GM12878 (cell line): ENCODE measurements at regions not wholly inside any gene's neighbourhood (a gene's known extent, or its start where the extent isn't known, plus 50 kb on each side); places are given as distances from the start of the nearest gene placed in this dataset.
"Not testable (repeated sequence)": the region's sequence is repeated elsewhere in the genome, so short reads cannot be mapped to it uniquely, and the experiment has no call there.

Experiments
- ATAC-seq: fragments of 200-7000 bp; cut with Tn5 transposase; 3 replicates; pipeline ENCODE4 v1.9.1; 2020; ENCODE audit warnings: mild to moderate bottlenecking, moderate library complexity
- BruUV-seq: library from RNA; stranded (reverse); fragments of 400-500 nt; replicated peaks from 2 replicates; lab custom pipeline; 2021; lab: Mats Ljungman, UMichigan
- CTCF ChIA-PET: fragments of 300-600 bp; sonication (Branson Sonifier 250); formaldehyde crosslinking; extraction: SDS; loops from one replicate; lab custom pipeline; 2021; ENCODE audit warnings: inconsistent platforms; lab: Yijun Ruan, JAX
- POLR2A ChIA-PET: fragments of 350-600 bp; formaldehyde crosslinking; extraction: SDS; loops from one replicate; lab custom pipeline; 2021; ENCODE audit warnings: inconsistent platforms; lab: Charles Lee
- RAD21 ChIA-PET: fragments of 300-600 bp; sonication (Branson Sonifier 250); formaldehyde crosslinking; loops from one replicate; lab custom pipeline; 2023; ENCODE audit warnings: antibody characterized with exemption; ENCODE audit not compliant: unreplicated experiment; lab: Charles Lee
- SMC1A ChIA-PET: fragments of 300-600 bp; sonication (Branson Sonifier 250); formaldehyde crosslinking; loops from one replicate; lab custom pipeline; 2023; ENCODE audit not compliant: unreplicated experiment, uncharacterized antibody; lab: Charles Lee
- DNase-seq: peaks from one replicate; pipeline ENCODE4 v3.0.0-alpha.2; 2011; ENCODE audit warnings: low read depth, low spot score
- FAIRE-seq: peaks from 3 replicates; lab custom pipeline; 2011; peaks lifted over from hg19 to GRCh38; lab: Jason Lieb, UNC
- H2AFZ ChIP-seq: 2 replicates; pipeline ENCODE4 v1.6.0; 2011; ENCODE audit warnings: low read depth, low read length, control low read depth; ENCODE audit not compliant: control insufficient read depth
- H3K27ac ChIP-seq: 2 replicates; pipeline ENCODE4 v1.5.1; 2011; ENCODE audit warnings: control low read depth; ENCODE audit not compliant: control insufficient read depth, insufficient read depth
- H3K27me3 ChIP-seq, 2 experiments: replicated peaks in 1 of 2; 2 replicates each; pipeline versions ENCODE4 v1.6.0 to v1.6.1; 2011; ENCODE audit warnings: low read length in 1 of 2; ENCODE audit not compliant: control insufficient read depth in 2 of 2, insufficient read depth in 2 of 2
- H3K36me3 ChIP-seq, 2 experiments: 2 replicates each; pipeline ENCODE4 v1.5.1; 2011; ENCODE audit warnings: low read length in 1 of 2; ENCODE audit not compliant: control insufficient read depth in 2 of 2, insufficient read depth in 2 of 2
- H3K4me1 ChIP-seq: 2 replicates; pipeline ENCODE4 v1.6.1; 2011; ENCODE audit warnings: mild to moderate bottlenecking, low read length, moderate library complexity, mixed read lengths; ENCODE audit not compliant: control insufficient read depth, insufficient read depth
- H3K4me2 ChIP-seq: 2 replicates; pipeline ENCODE4 v1.6.0; 2011; ENCODE audit warnings: control low read depth; ENCODE audit not compliant: control insufficient read depth, insufficient read depth
- H3K4me3 ChIP-seq: fragments of 200-600 bp; sonication (generic); 2 replicates; pipeline ENCODE4 v1.5.1; 2016
- H3K79me2 ChIP-seq: 2 replicates; pipeline ENCODE4 v1.6.0; 2011; ENCODE audit warnings: low read length; ENCODE audit not compliant: control insufficient read depth, insufficient read depth
- H3K9ac ChIP-seq: 2 replicates; pipeline ENCODE4 v1.8.0; 2011; ENCODE audit warnings: low read length, control low read depth, mixed read lengths; ENCODE audit not compliant: control insufficient read depth, insufficient read depth
- H3K9me3 ChIP-seq: replicated peaks from 3 replicates; pipeline ENCODE4 v1.5.1; 2011; ENCODE audit warnings: mild to moderate bottlenecking, low read length; ENCODE audit not compliant: control insufficient read depth, insufficient read depth
- H4K20me1 ChIP-seq: 2 replicates; pipeline ENCODE4 v1.6.0; 2011; ENCODE audit not compliant: control insufficient read depth, insufficient read depth
- ATF7 ChIP-seq: fragments of 450-650 bp; IDR thresholded peaks from 2 replicates; pipeline ENCODE4 v1.6.1; 2016; ENCODE audit warnings: low read depth, mild to moderate bottlenecking
- EP300 ChIP-seq, 2 experiments: fragments of 150-350 bp in 1 of 2; IDR thresholded peaks; 2 replicates each; pipeline ENCODE4 v1.6.1; 2011 to 2012; ENCODE audit warnings: low read depth in 2 of 2, low read length in 2 of 2, borderline replicate concordance in 1 of 2, improper control_type of control experiment in 1 of 2, inconsistent platforms in 1 of 2; ENCODE audit not compliant: control insufficient read depth in 1 of 2
- MAX ChIP-seq: IDR thresholded peaks from 2 replicates; pipeline ENCODE4 v1.6.1; 2012; ENCODE audit warnings: low read depth, low read length, improper control_type of control experiment
- NR2F1 ChIP-seq: fragments of 450-650 bp; conservative IDR thresholded peaks from 2 replicates; pipeline ENCODE4 v1.6.1; 2017; ENCODE audit warnings: mild to moderate bottlenecking
- POLR2AphosphoS5 ChIP-seq: IDR thresholded peaks from 2 replicates; pipeline ENCODE4 v1.6.1; 2011; ENCODE audit warnings: mild to moderate bottlenecking, low read length, inconsistent platforms
- ZNF622 ChIP-seq: fragments of 450-650 bp; IDR thresholded peaks from 2 replicates; pipeline ENCODE4 v1.6.1; 2017; ENCODE audit warnings: mild to moderate bottlenecking, inconsistent platforms
- WGBS: methylation state at CpG from one replicate; pipeline ENCODE4 v1.1.6; 2016; ENCODE audit warnings: low lambda C conversion rate; ENCODE audit not compliant: insufficient replicate concordance, insufficient coverage; ENCODE audit errors: missing lambda C conversion rate; 5-methylcytosine and 5-hydroxymethylcytosine counted together
- in situ Hi-C: fragments of 300-500 bp; cut with MboI; formaldehyde crosslinking; loops from 9 replicates; pipeline ENCODE4 v1.14.3; 2018; ENCODE audit warnings: mixed read lengths
- intact Hi-C: fragments of 100-400 bp; cut with micrococcal nuclease; formaldehyde crosslinking; loops from one replicate; pipeline ENCODE4 v1.14.2; 2022; ENCODE audit not compliant: unreplicated experiment
- TF ChIP-seq, protein P1 (sequence below): fragments of 150-350 bp; IDR thresholded peaks from 2 replicates; pipeline ENCODE4 v1.6.1; 2014; ENCODE audit warnings: mild to moderate bottlenecking, low read depth, low read length

DNA sequence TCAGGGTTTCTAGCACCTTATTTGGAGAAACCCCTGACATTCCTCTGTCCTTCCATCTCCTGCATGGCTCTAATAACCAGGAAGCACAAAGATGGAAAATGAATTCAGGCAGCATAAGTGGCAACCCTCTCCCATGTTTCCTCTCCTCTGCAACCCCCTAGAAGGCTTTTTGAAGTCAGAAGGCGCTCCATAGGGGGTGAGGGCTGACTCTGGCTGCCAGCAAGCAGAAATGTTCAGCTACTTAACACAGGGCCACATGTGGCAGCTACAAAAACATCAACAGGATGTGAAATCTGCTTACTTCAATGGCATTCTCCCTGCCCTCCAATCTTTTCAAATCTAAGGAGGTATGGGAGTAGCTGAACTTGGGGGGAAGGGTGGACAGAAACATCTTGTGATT, 55.2 kb upstream of the IRX5 start:
- Histone ChIP-seq H3K4me1 (no peaks in the 10 kb centered on the region), H3K4me2 (no peak overlapping the region), H3K4me3 (no peak overlapping the region), H3K27ac (no peak overlapping the region), H3K9ac (no peak overlapping the region), H3K79me2 (no peaks in the 10 kb centered on the region), H4K20me1 (no peaks in the 10 kb centered on the region), H2AFZ (no peak overlapping the region), H3K9me3 (no peaks in the 10 kb centered on the region), H3K27me3 (no peaks in the 10 kb centered on the region), H3K36me3 (no peaks in the 10 kb centered on the region)
- in situ Hi-C loops: no loop called here
- no peak for ATAC-seq
- BruUV-seq: no TSS peak
- RAD21 ChIA-PET: no interaction called here
- CTCF ChIA-PET: no interaction called here
- TF ChIP-seq MAX (no peak), ATF7 (no peak), ZNF622 (no peak), NR2F1 (no peak), POLR2AphosphoS5 (no peak), EP300 (IDR thresholded peaks at IDR 0.05; ENCODE audit: borderline replicate concordance in 1 of 2, control insufficient read depth in 1 of 2, low read depth in 2 of 2, low read length in 2 of 2) (no peak)
- TF ChIP-seq, protein P1, sequence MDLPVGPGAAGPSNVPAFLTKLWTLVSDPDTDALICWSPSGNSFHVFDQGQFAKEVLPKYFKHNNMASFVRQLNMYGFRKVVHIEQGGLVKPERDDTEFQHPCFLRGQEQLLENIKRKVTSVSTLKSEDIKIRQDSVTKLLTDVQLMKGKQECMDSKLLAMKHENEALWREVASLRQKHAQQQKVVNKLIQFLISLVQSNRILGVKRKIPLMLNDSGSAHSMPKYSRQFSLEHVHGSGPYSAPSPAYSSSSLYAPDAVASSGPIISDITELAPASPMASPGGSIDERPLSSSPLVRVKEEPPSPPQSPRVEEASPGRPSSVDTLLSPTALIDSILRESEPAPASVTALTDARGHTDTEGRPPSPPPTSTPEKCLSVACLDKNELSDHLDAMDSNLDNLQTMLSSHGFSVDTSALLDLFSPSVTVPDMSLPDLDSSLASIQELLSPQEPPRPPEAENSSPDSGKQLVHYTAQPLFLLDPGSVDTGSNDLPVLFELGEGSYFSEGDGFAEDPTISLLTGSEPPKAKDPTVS: no peak
- FAIRE-seq: no peak
- no peak for DNase-seq
- SMC1A ChIA-PET: no interaction called here
- 0% methylated on average over 1 of the region's 1 CpG for WGBS
- POLR2A ChIA-PET: no interaction called here
- intact Hi-C loops: no loop called here

DNA sequence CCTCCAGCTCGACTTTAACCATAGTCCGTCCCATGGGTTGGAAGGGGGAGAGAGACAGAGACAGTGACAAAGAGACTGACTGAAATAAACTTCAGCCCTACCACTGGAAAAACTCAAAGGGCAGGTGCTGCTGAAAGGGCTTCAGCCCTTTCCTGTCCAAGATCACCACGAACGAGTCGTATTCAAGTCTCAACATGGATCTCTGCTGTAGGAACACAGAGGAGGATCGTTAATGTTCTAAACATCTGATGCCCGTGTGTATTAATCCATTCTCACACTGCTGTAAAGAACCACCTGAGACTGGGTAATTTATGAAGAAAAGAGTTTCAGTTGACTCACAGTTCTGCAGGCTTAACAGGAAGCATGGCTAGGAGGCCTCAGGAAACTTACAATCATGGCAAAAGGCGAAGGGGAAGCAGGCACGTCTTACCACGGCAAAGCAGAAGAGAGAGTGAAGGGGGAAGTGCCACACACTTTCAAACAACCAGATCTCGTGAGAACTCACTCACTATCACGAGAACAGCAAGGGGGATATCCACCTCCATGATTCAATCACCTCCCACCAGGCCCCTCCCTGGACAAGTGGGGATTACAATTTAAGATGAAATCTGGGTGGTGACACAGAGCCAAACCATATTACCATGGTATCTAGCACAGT, 56.8 kb upstream of the IRX5 start:
- in situ Hi-C loops, H3K27ac ChIP-seq, H2AFZ ChIP-seq, H3K9ac ChIP-seq, DNase-seq, BruUV-seq, intact Hi-C loops, FAIRE-seq, RAD21 ChIA-PET, H3K36me3 ChIP-seq, H3K9me3 ChIP-seq, POLR2A ChIA-PET, H3K4me3 ChIP-seq, SMC1A ChIA-PET, ATAC-seq, H3K27me3 ChIP-seq, H3K4me1 ChIP-seq, H3K4me2 ChIP-seq, H3K79me2 ChIP-seq, CTCF ChIA-PET, H4K20me1 ChIP-seq: not testable (repeated sequence)
- 42% methylated on average over 12 of the region's 12 CpGs for WGBS
